ENCODE measurements at regions not wholly inside any gene's neighbourhood (a gene's known extent, or its start where the extent isn't known, plus 50 kb on each side); places are given as distances from the start of the nearest gene placed in this dataset.

DNA sequence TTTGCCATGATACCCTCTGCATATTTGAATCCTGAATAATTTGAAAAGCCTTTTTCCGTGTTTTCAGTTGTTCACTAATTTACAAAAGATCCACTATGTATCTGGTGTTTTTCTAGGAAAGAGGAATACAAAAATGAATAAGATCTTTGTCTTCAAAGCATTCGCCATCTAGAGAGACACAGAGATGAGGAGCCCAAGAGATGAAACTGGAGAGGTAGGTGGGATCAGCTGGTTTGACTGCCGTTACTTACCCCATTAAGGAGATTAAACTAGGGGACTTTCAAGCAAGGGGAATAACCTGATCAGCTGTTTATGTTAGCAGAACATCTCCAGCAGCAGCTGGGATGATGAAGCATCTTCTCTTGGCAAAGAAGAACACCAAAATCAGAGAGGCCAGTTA lies 150.2 kb upstream of the SATB2 start:
- BruUV-seq (replicated peaks): no TSS peak
- no peaks in the 10 kb centered on the region for H3K9me2 ChIP-seq (ENCODE audit: insufficient read depth, low read length)
- intact Hi-C loops (cut with micrococcal nuclease; ENCODE audit: unreplicated experiment): no loop called here

DNA sequence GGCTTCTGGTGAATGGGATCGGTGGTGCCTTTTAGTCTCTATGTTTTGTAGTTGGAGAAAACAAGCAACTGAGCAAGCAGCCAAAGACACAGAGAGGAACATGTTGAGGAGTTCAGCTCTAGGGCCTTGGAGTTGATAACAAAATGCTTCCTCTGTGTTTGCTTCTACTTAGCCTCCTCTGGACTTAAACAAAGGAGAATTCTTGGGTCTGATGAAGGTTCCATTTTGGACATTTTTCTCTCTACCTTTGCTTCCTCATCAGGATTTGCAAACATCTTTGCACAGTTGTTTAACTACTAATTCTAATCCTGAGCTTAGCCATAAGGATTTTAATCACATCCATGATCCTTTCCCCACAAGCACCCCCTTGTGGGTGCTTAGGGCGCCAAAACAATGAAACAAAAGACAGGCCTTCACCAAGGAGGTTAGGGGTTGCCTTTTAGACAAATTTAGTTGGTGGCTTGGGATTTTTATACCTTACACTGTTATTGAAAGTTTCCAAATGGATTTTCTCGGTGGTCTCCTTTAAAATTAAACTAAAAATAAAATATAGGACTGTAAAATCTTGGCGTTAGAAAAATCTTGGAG lies 148.5 kb upstream of the SATB2 start:
- H3K4me3 ChIP-seq (ENCODE audit: low read depth, low read length, poor library complexity, severe bottlenecking): no peak overlapping the region
- no peaks in the 10 kb centered on the region for H3K36me3 ChIP-seq (ENCODE audit: insufficient read depth, low read length)
- H3K4me2 ChIP-seq (ENCODE audit: low read length): no peak overlapping the region
- POLR2A ChIA-PET: interaction anchor here (1.7 kb wide), 1 partner anchor 16 kb away, joined by 4 read pairs; no protein-coding TSS in a partner anchor
- CTCF ChIA-PET (ENCODE audit: unreplicated experiment): no interaction called here
- TF ChIP-seq EZH2phosphoT487 (IDR thresholded peaks at IDR 0.05; ENCODE audit: borderline replicate concordance, low read depth, low read length): no peak
- TF ChIP-seq, protein P1, sequence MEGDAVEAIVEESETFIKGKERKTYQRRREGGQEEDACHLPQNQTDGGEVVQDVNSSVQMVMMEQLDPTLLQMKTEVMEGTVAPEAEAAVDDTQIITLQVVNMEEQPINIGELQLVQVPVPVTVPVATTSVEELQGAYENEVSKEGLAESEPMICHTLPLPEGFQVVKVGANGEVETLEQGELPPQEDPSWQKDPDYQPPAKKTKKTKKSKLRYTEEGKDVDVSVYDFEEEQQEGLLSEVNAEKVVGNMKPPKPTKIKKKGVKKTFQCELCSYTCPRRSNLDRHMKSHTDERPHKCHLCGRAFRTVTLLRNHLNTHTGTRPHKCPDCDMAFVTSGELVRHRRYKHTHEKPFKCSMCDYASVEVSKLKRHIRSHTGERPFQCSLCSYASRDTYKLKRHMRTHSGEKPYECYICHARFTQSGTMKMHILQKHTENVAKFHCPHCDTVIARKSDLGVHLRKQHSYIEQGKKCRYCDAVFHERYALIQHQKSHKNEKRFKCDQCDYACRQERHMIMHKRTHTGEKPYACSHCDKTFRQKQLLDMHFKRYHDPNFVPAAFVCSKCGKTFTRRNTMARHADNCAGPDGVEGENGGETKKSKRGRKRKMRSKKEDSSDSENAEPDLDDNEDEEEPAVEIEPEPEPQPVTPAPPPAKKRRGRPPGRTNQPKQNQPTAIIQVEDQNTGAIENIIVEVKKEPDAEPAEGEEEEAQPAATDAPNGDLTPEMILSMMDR (conservative IDR thresholded peaks at IDR 0.05; ENCODE audit: low read length): peak; percentile 65
- no peaks in the 10 kb centered on the region for H3K9me2 ChIP-seq (ENCODE audit: insufficient read depth, low read length)
- no peaks in the 10 kb centered on the region for H3K4me1 ChIP-seq (ENCODE audit: insufficient read depth, low read length, poor library complexity, severe bottlenecking)
- intact Hi-C loops (cut with micrococcal nuclease; ENCODE audit: unreplicated experiment): no loop called here
- no peaks in the 10 kb centered on the region for H3K9me3 ChIP-seq (ENCODE audit: low read length)
- no peak overlapping the region for H3K27ac ChIP-seq (ENCODE audit: low read depth, low read length, poor library complexity, severe bottlenecking)
- no peak for DNase-seq (ENCODE audit: low spot score)
- H3K79me2 ChIP-seq (ENCODE audit: insufficient read depth, low read depth, low read length): no peaks in the 10 kb centered on the region
- BruUV-seq (replicated peaks): no TSS peak
- peak overlapping the region; percentile 40; the same call in 1 of the 2 replicates for H2AFZ ChIP-seq (ENCODE audit: low read length)
- H4K20me1 ChIP-seq (ENCODE audit: insufficient read depth, low read length): no peaks in the 10 kb centered on the region

More for the DNA sequence above, 150.2 kb upstream of the SATB2 start:
- Histone ChIP-seq H3K36me3 (ENCODE audit: insufficient read depth, low read length) (no peaks in the 10 kb centered on the region), H4K20me1 (ENCODE audit: insufficient read depth, low read length) (no peaks in the 10 kb centered on the region), H3K4me3 (ENCODE audit: low read depth, low read length, poor library complexity, severe bottlenecking) (no peak overlapping the region), H2AFZ (ENCODE audit: low read length) (no peak overlapping the region), H3K4me2 (ENCODE audit: low read length) (no peak overlapping the region), H3K27ac (ENCODE audit: low read depth, low read length, poor library complexity, severe bottlenecking) (no peak overlapping the region), H3K4me1 (ENCODE audit: insufficient read depth, low read length, poor library complexity, severe bottlenecking) (no peaks in the 10 kb centered on the region), H3K79me2 (ENCODE audit: insufficient read depth, low read depth, low read length) (no peaks in the 10 kb centered on the region), H3K9me3 (ENCODE audit: low read length) (no peaks in the 10 kb centered on the region)
- CTCF ChIA-PET (ENCODE audit: unreplicated experiment): no interaction called here
- POLR2A ChIA-PET: no interaction called here
- TF ChIP-seq, protein P1 (conservative IDR thresholded peaks at IDR 0.05; ENCODE audit: low read length): no peak
- no peak for TF ChIP-seq EZH2phosphoT487 (IDR thresholded peaks at IDR 0.05; ENCODE audit: borderline replicate concordance, low read depth, low read length)
- DNase-seq (ENCODE audit: low spot score): no peak

DNA sequence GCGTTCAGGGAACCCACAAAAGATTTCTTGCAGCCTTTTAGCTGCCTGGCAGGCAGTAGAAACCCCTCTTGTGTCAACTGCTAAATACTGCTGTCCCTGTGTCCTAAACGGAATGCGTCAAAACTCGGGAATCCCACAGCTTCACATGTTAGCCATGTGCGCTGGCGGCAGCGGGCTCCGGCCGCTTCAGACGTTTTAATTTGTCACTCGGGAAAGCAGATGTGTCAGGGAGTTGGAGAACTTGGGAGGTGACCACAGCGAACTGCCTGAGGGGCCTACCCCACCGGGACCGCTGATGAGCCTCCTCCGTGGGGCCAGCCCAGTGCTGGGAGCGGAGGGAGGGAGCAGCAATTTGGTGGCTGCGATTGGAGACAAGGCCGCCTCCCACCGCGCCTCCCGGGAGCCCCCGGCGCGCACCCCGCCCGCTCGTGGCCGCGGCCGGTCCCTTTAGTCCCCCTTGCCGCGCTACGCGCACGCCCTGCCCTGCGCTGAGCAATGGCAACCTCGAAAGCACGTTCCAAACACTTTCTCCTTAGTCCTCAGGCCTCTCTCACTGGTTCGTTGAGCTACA lies 146.1 kb upstream of the SATB2 start:
- Histone ChIP-seq H2AFZ (ENCODE audit: low read length) (no peak overlapping the region), H3K79me2 (ENCODE audit: insufficient read depth, low read depth, low read length) (no peaks in the 10 kb centered on the region), H4K20me1 (ENCODE audit: insufficient read depth, low read length) (no peaks in the 10 kb centered on the region), H3K9me3 (ENCODE audit: low read length) (no peaks in the 10 kb centered on the region), H3K27ac (ENCODE audit: low read depth, low read length, poor library complexity, severe bottlenecking) (no peak overlapping the region), H3K9me2 (ENCODE audit: insufficient read depth, low read length) (no peaks in the 10 kb centered on the region), H3K4me2 (ENCODE audit: low read length) (no peak overlapping the region), H3K36me3 (ENCODE audit: insufficient read depth, low read length) (no peaks in the 10 kb centered on the region), H3K4me1 (ENCODE audit: insufficient read depth, low read length, poor library complexity, severe bottlenecking) (no peaks in the 10 kb centered on the region), H3K4me3 (ENCODE audit: low read depth, low read length, poor library complexity, severe bottlenecking) (no peak overlapping the region)
- no TSS peak for BruUV-seq (replicated peaks)
- TF ChIP-seq EZH2phosphoT487 (IDR thresholded peaks at IDR 0.05; ENCODE audit: borderline replicate concordance, low read depth, low read length): no peak
- TF ChIP-seq, protein P1 (conservative IDR thresholded peaks at IDR 0.05; ENCODE audit: low read length): no peak
- intact Hi-C loops (cut with micrococcal nuclease; ENCODE audit: unreplicated experiment): no loop called here
- CTCF ChIA-PET (ENCODE audit: unreplicated experiment): no interaction called here
- DNase-seq (ENCODE audit: low spot score): no peak
- POLR2A ChIA-PET: no interaction called here

All from OCI-LY7 (cell line).